ENCODE measurements at regions not wholly inside any gene's neighbourhood (a gene's known extent, or its start where the extent isn't known, plus 50 kb on each side); places are given as distances from the start of the nearest gene placed in this dataset.

DNA sequence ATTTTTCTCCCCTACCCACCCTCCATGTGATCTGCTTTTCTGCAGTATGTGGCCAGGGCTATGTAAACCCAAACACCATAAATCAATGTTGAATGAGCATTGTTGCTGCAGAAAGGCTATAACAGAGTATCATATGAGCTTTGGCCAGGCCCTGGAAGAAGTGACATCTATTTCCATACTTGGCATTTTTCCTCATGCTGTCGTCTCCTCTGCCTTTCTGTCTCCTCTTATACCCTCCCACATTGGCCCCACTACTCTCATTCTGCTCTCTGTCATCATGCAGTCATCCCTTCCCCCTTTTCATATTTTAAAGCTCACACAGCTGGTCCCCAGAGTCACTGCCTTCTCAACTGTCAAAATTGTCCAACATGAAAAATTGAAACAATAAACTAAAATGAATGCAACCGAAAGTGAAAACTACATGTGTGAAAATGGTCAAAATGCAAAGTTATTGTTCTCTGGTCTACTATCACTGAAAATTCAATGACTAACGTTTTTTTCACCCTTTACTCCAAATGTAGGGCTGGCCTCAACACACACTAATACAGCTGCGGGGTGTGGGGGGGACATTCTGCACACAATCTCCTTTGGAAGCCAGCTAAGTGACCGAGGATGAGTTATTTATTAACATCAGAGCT lies 290.7 kb upstream of the TMPO start:
- H3K4me3 ChIP-seq (ENCODE audit: low read depth, low read length): no peak overlapping the region
- TF ChIP-seq, protein P1, sequence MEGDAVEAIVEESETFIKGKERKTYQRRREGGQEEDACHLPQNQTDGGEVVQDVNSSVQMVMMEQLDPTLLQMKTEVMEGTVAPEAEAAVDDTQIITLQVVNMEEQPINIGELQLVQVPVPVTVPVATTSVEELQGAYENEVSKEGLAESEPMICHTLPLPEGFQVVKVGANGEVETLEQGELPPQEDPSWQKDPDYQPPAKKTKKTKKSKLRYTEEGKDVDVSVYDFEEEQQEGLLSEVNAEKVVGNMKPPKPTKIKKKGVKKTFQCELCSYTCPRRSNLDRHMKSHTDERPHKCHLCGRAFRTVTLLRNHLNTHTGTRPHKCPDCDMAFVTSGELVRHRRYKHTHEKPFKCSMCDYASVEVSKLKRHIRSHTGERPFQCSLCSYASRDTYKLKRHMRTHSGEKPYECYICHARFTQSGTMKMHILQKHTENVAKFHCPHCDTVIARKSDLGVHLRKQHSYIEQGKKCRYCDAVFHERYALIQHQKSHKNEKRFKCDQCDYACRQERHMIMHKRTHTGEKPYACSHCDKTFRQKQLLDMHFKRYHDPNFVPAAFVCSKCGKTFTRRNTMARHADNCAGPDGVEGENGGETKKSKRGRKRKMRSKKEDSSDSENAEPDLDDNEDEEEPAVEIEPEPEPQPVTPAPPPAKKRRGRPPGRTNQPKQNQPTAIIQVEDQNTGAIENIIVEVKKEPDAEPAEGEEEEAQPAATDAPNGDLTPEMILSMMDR (conservative IDR thresholded peaks at IDR 0.05; ENCODE audit: low read depth, low read length): no peak
- DNase-seq (ENCODE audit: low read depth): no peak

DNA sequence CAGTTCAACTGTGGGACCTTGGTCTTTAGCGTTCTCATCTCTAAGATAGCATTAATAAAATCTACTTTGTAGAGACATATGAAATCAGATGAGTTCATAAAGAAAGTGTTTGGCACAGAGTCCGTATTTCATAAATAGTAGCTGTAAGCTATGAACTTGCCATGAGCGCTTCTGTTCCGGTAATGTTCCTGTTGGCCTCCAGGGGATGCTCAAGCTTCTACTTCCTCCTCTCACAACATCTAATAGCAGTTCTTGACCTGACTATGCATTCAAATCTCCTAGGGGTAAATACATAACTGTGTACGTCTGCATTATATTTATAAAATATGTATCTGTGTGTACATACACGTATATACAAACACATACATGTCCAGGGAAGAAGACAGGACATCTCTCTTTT lies 288.2 kb upstream of the TMPO start:
- TF ChIP-seq, protein P1 (conservative IDR thresholded peaks at IDR 0.05; ENCODE audit: low read depth, low read length): peak; percentile 55
- DNase-seq (ENCODE audit: low read depth): peak; percentile 44
- H3K4me3 ChIP-seq (ENCODE audit: low read depth, low read length): no peak overlapping the region

DNA sequence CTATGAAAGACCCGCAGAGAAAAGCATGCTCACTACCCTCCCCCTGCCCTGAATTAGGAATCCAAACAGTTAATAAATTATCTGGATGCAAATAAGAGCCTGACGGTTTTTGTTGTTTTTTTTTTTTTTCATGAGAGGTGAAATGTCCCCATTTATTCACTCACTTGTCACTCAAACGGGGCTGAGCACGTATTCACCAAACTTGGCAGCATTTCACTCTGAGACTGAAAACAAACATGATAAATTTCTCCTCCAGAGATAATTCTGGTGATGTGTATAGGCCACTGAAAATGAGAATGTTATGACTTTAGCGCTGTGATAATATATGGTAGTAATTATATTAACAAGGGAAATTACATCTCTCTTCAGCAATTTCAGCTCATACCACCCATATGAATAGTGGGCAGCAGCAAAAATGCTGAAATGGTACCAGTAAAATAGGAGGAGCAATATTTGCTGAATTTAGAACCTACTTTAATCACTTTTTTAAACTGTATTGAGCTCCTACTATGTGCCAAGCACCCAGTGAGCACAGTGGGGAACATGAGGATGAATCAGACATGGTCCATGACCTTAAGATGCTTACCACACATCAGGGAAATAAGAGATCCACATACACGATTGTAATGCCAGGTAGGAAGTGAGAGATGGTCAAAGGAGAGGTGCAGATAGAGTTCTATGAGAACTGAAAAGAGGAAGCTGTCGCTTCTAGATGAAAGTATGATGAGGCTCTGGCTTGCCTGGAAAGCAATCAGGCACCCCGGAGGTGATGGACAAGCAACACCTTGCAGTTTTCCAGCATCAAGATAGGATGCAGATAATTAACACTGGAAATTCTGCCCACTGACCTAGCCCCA lies 286.5 kb upstream of the TMPO start:
- DNase-seq (ENCODE audit: low read depth): no peak
- no peak overlapping the region for H3K4me3 ChIP-seq (ENCODE audit: low read depth, low read length)
- TF ChIP-seq, protein P1 (conservative IDR thresholded peaks at IDR 0.05; ENCODE audit: low read depth, low read length): no peak

DNA sequence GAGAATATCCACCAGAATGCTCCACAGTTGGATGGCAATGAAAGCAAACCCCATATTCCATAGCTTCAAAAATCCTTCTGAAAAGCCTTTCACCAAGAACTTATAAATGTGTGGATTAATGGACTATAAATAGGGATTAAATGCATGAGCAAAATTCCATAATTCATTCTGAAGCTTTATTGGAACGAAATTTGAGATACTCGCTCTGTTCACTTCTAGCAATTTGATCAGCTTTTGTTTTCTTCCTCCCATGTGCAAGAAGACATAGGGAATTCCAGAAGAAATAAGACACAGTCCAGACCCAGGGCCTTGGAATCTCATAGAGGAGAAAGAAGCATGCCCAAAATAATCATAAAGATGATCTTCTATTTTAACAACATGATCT lies 285.9 kb upstream of the TMPO start:
- no peak overlapping the region for H3K4me3 ChIP-seq (ENCODE audit: low read depth, low read length)
- no peak for DNase-seq (ENCODE audit: low read depth)
- TF ChIP-seq, protein P1 (conservative IDR thresholded peaks at IDR 0.05; ENCODE audit: low read depth, low read length): no peak

DNA sequence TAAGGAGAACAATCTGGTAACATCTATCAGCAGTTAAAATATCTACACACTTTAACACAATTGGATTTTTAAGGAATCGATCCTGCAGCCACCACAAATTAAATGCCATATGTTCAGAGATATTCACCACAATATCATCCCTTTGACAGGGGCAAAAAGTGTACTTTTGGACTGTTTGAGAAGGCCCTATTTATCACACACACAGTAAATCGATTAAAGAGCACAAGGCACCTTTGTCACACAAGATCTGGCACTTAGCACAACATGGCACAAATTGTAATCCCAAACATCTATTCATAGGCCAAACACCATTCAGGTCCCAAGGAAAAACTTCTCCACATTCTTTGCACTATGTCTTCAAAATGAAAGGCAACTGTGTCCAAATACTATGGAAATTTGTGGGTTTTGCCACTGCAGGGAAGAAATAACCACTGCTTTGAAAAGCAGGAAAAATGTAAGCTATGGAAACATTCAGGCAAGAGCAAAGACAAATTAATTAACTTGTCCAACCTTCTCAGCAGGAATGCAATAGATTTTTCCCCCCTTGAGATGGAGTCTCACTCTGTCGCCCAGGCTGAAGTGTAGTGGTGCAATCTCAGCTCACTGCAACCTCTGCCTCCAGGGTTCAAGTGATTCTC lies 282.5 kb upstream of the TMPO start:
- H3K4me3 ChIP-seq (ENCODE audit: low read depth, low read length): no peak overlapping the region
- no peak for DNase-seq (ENCODE audit: low read depth)
- TF ChIP-seq, protein P1 (conservative IDR thresholded peaks at IDR 0.05; ENCODE audit: low read depth, low read length): no peak

DNA sequence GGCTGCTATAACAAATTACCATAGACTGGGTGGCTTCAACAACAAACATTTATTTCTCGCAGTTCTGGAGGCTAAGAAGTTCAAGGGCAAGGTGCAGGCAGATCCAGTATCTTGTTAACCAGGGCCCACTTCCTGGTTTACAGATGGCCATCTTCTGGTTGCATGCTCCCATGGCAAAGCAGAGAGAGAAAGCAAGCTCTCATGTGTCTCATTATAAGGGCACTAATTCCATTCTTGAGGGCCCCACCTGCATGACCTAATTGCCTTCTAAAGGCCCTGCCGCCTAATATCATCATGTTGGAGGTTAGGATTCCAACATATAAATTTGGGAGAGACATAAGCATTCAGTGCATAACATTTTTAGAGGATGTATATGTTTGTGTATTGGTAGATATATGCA lies 280.1 kb upstream of the TMPO start:
- TF ChIP-seq, protein P1 (conservative IDR thresholded peaks at IDR 0.05; ENCODE audit: low read depth, low read length): no peak
- H3K4me3 ChIP-seq (ENCODE audit: low read depth, low read length): no peak overlapping the region
- no peak for DNase-seq (ENCODE audit: low read depth)
